HepG2 (cell line): ENCODE measurements at regions not wholly inside any gene's neighbourhood (a gene's known extent, or its start where the extent isn't known, plus 50 kb on each side); places are given as distances from the start of the nearest gene placed in this dataset.

Experiments used
- ATAC-seq: fragments of 200-7000 bp; cut with Tn5 transposase; 3 replicates; pipeline ENCODE4 v1.9.1; 2020; ENCODE audit warnings: mild to moderate bottlenecking, moderate library complexity
- BruUV-seq: library from RNA; stranded (reverse); fragments of 400-500 nt; replicated peaks from 2 replicates; lab custom pipeline; 2021; lab: Mats Ljungman, UMichigan
- CTCF ChIA-PET: fragments of 300-600 bp; formaldehyde crosslinking; extraction: SDS; loops from one replicate; lab custom pipeline; 2021; ENCODE audit warnings: low total read pairs, inconsistent platforms, low intra/inter-chr PET ratio; lab: Yijun Ruan, JAX
- POLR2A ChIA-PET: fragments of 350-600 bp; sonication (Branson Sonifier 250); formaldehyde crosslinking; loops from one replicate; lab custom pipeline; 2020; ENCODE audit warnings: antibody characterized with exemption, inconsistent platforms; lab: Yijun Ruan, JAX
- DNase-seq: peaks from one replicate; pipeline ENCODE4 v3.0.0-alpha.2; 2015; ENCODE audit warnings: low spot score
- FAIRE-seq: peaks from 3 replicates; lab custom pipeline; 2011; peaks lifted over from hg19 to GRCh38; lab: Jason Lieb, UNC
- H2AFZ ChIP-seq: one replicate; pipeline ENCODE4 v1.6.1; 2011; ENCODE audit warnings: low read length, inconsistent platforms
- H3K27ac ChIP-seq: fragments of 300-600 bp; 3 replicates; pipeline ENCODE4 v1.8.0; 2011; ENCODE audit warnings: mixed run types, mild to moderate bottlenecking, mixed read lengths, low read length, inconsistent platforms; ENCODE audit not compliant: insufficient read depth; ENCODE audit errors: extremely low read length
- H3K27me3 ChIP-seq, 2 experiments: fragments of 200-600 bp in 1 of 2; 2 replicates in 1 of 2; 3 replicates in 1 of 2; pipeline versions ENCODE4 v1.6.0 to v1.8.0; 2011; ENCODE audit warnings: low read length in 2 of 2, mild to moderate bottlenecking in 2 of 2, moderate library complexity in 2 of 2, inconsistent platforms in 1 of 2; ENCODE audit not compliant: insufficient read depth in 2 of 2, control insufficient read depth in 1 of 2
- H3K36me3 ChIP-seq, 2 experiments: fragments of 200-600 bp in 1 of 2; replicated peaks in 1 of 2; 2 replicates in 1 of 2; 3 replicates in 1 of 2; pipeline versions ENCODE4 v1.5.1 to v1.8.0; 2011; ENCODE audit warnings: low read length in 2 of 2, inconsistent platforms in 1 of 2; ENCODE audit not compliant: insufficient read depth in 2 of 2, control insufficient read depth in 1 of 2
- H3K4me1 ChIP-seq: 2 replicates; pipeline ENCODE4 v1.5.1; 2012; ENCODE audit warnings: low read length, inconsistent platforms; ENCODE audit not compliant: insufficient read depth
- H3K4me2 ChIP-seq: 2 replicates; pipeline ENCODE4 v1.6.0; 2011; ENCODE audit warnings: low read depth, low read length, inconsistent platforms
- H3K4me3 ChIP-seq, 3 experiments: fragments of 200-600 bp in 1 of 3; sonication (generic), shearing (Covaris generic) in 1 of 3; replicated peaks in 1 of 3; 2 replicates each; pipeline ENCODE4 v1.5.1; 2011 to 2016; ENCODE audit warnings: low read length in 3 of 3, inconsistent platforms in 2 of 3, low read depth in 2 of 3, mild to moderate bottlenecking in 2 of 3, control low read depth in 1 of 3, mixed read lengths in 1 of 3; ENCODE audit not compliant: insufficient read depth in 1 of 3
- H3K79me2 ChIP-seq: one replicate; pipeline ENCODE4 v1.6.1; 2011; ENCODE audit warnings: low read length, inconsistent platforms; ENCODE audit not compliant: insufficient read depth
- H3K9ac ChIP-seq: 2 replicates; pipeline ENCODE4 v1.6.0; 2011; ENCODE audit warnings: mild to moderate bottlenecking, low read depth, low read length, inconsistent platforms; ENCODE audit not compliant: insufficient read depth
- H3K9me3 ChIP-seq: 2 replicates; pipeline ENCODE4 v1.5.1; 2012; ENCODE audit warnings: mild to moderate bottlenecking, low read length
- H4K20me1 ChIP-seq: 2 replicates; pipeline ENCODE4 v1.6.0; 2011; ENCODE audit warnings: inconsistent platforms, mild to moderate bottlenecking, low read length, moderate library complexity; ENCODE audit not compliant: insufficient read depth
- ETV6 ChIP-seq: sonication (generic); formaldehyde crosslinking; conservative IDR thresholded peaks from 2 replicates; pipeline ENCODE4 v1.4.0; 2020; ENCODE audit warnings: missing genetic modification reagents
- HMG20A ChIP-seq: IDR thresholded peaks from 2 replicates; pipeline ENCODE4 v1.6.1; 2016; ENCODE audit warnings: borderline replicate concordance
- IRF2 ChIP-seq: IDR thresholded peaks from 2 replicates; pipeline ENCODE4 v1.6.1; 2018; ENCODE audit warnings: missing genetic modification reagents, missing compliant biosample characterization
- NFKBIZ ChIP-seq: IDR thresholded peaks from 2 replicates; pipeline ENCODE4 v1.6.1; 2018; ENCODE audit warnings: missing genetic modification reagents, missing compliant biosample characterization
- NONO ChIP-seq, 2 experiments: fragments of 450-650 bp in 1 of 2; sonication (generic) in 1 of 2; formaldehyde crosslinking in 1 of 2; IDR thresholded peaks in 1 of 2; conservative IDR thresholded peaks in 1 of 2; 2 replicates each; pipeline versions ENCODE4 v1.6.1 to v1.8.0; 2017 to 2022; ENCODE audit warnings: mild to moderate bottlenecking in 1 of 2, missing genetic modification reagents in 1 of 2, moderate library complexity in 1 of 2
- ONECUT2 ChIP-seq: sonication (generic); formaldehyde crosslinking; IDR thresholded peaks from 2 replicates; pipeline ENCODE4 v1.4.0; 2020; ENCODE audit warnings: missing genetic modification reagents
- PCBP1 ChIP-seq: fragments of 200-400 bp; formaldehyde crosslinking; IDR thresholded peaks from 2 replicates; pipeline ENCODE4 v1.6.1; 2017; ENCODE audit warnings: mild to moderate bottlenecking, low read depth, low read length, borderline replicate concordance
- SALL1 ChIP-seq: sonication (generic); formaldehyde crosslinking; IDR thresholded peaks from 2 replicates; pipeline ENCODE4 v1.8.0; 2022; ENCODE audit warnings: mild to moderate bottlenecking, missing genetic modification reagents
- SP140L ChIP-seq: sonication (generic); formaldehyde crosslinking; IDR thresholded peaks from 2 replicates; pipeline ENCODE4 v1.4.0; 2020; ENCODE audit warnings: missing genetic modification reagents, borderline replicate concordance
- SRF ChIP-seq: IDR thresholded peaks from 2 replicates; pipeline ENCODE4 v1.6.1; 2011; ENCODE audit warnings: mild to moderate bottlenecking, low read depth, low read length, moderate library complexity
- YY1 ChIP-seq: IDR thresholded peaks from 2 replicates; pipeline ENCODE4 v1.6.1; 2011; ENCODE audit warnings: low read length, low read depth, moderate library complexity, mild to moderate bottlenecking; ENCODE audit not compliant: insufficient read depth, insufficient replicate concordance
- ZBTB3 ChIP-seq: sonication (generic); formaldehyde crosslinking; IDR thresholded peaks from 2 replicates; pipeline ENCODE4 v1.4.0; 2020; ENCODE audit warnings: low read depth, mild to moderate bottlenecking, moderate library complexity, missing genetic modification reagents, borderline replicate concordance
- ZFP36L2 ChIP-seq: sonication (generic); formaldehyde crosslinking; IDR thresholded peaks from 2 replicates; pipeline ENCODE4 v1.4.0; 2020; ENCODE audit warnings: missing genetic modification reagents
- ZNF550 ChIP-seq: sonication (generic); formaldehyde crosslinking; IDR thresholded peaks from 2 replicates; pipeline ENCODE4 v1.4.0; 2020; ENCODE audit warnings: mild to moderate bottlenecking, missing genetic modification reagents, borderline replicate concordance
- WGBS: methylation state at CpG from one replicate; pipeline ENCODE4 v1.1.6; 2017; ENCODE audit warnings: low lambda C conversion rate; 5-methylcytosine and 5-hydroxymethylcytosine counted together
- in situ Hi-C: cut with HindIII; loops from 2 replicates; pipeline ENCODE4 v1.10.0; 2017; ENCODE audit warnings: low pct_unique_long_range_greater_than_20kb; ENCODE audit not compliant: extremely low pct_ligation_motif_present
- intact Hi-C: fragments of 100-400 bp; cut with micrococcal nuclease; formaldehyde crosslinking; loops from one replicate; pipeline ENCODE4 v1.10.0; 2022; ENCODE audit not compliant: unreplicated experiment
- TF ChIP-seq, protein P1 (sequence below): sonication (generic); formaldehyde crosslinking; IDR thresholded peaks from 2 replicates; pipeline ENCODE4 v1.9.0; 2021; ENCODE audit warnings: missing genetic modification reagents, mild to moderate bottlenecking, borderline replicate concordance
- TF ChIP-seq, protein P2 (sequence below): sonication (generic); formaldehyde crosslinking; IDR thresholded peaks from 2 replicates; pipeline ENCODE4 v1.8.0; 2022; ENCODE audit warnings: missing genetic modification reagents, mild to moderate bottlenecking, inconsistent platforms, borderline replicate concordance
- TF ChIP-seq, protein P3 (sequence below): sonication (generic); formaldehyde crosslinking; IDR thresholded peaks from 2 replicates; pipeline ENCODE4 v1.8.0; 2022; ENCODE audit warnings: mild to moderate bottlenecking, missing genetic modification reagents, borderline replicate concordance
- TF ChIP-seq, protein P4 (sequence below): sonication (generic); formaldehyde crosslinking; IDR thresholded peaks from 2 replicates; pipeline ENCODE4 v1.5.1; 2020; ENCODE audit warnings: missing genetic modification reagents, mild to moderate bottlenecking, borderline replicate concordance

DNA sequence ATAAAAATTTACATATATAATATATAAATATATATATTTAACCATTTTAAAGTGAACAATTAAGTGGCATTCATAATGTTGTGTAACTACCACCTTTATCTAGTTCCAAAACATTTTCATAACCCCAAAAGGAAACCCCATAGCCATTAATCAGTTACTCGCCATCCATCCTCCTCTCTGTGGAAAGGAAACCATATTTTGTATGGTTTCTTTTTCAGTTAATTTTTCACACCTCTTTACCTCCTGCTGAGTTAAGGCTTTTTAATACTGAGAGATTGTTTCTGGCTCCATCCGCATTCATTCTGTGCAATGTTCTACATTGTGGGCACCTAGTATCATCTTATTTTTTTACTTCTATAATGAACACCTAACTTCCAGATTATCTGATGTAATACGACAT lies 512.1 kb downstream of the LMO4 start:
- in situ Hi-C loops: no loop called here
- H3K79me2 ChIP-seq: no peaks in the 10 kb centered on the region
- no TSS peak for BruUV-seq

More for the DNA sequence above, 512.1 kb downstream of the LMO4 start:
- Histone ChIP-seq H3K4me1 (no peaks in the 10 kb centered on the region), H2AFZ (no peak overlapping the region), H3K4me3 (no peak overlapping the region), H4K20me1 (no peaks in the 10 kb centered on the region), H3K4me2 (no peak overlapping the region), H3K27me3 (no peaks in the 10 kb centered on the region; a peak in 1 of 5 replicates), H3K36me3 (no peaks in the 10 kb centered on the region), H3K9me3 (no peaks in the 10 kb centered on the region), H3K9ac (no peak overlapping the region), H3K27ac (no peak overlapping the region)
- ChIA-PET POLR2A (no interaction called here), CTCF (no interaction called here)
- intact Hi-C loops: no loop called here
- FAIRE-seq (no peak), ATAC-seq (no peak), DNase-seq (no peak)
- TF ChIP-seq ZBTB3 (CRISPR knock-in tag): no peak
- no peak for TF ChIP-seq YY1
- TF ChIP-seq, protein P1, sequence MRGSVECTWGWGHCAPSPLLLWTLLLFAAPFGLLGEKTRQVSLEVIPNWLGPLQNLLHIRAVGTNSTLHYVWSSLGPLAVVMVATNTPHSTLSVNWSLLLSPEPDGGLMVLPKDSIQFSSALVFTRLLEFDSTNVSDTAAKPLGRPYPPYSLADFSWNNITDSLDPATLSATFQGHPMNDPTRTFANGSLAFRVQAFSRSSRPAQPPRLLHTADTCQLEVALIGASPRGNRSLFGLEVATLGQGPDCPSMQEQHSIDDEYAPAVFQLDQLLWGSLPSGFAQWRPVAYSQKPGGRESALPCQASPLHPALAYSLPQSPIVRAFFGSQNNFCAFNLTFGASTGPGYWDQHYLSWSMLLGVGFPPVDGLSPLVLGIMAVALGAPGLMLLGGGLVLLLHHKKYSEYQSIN (CRISPR knock-in tag): no peak
- no peak for TF ChIP-seq SP140L (CRISPR knock-in tag)
- no peak for TF ChIP-seq ONECUT2 (CRISPR knock-in tag)
- no peak for TF ChIP-seq NONO (IDR thresholded peaks at IDR 0.05)
- TF ChIP-seq NONO (CRISPR knock-in tag; conservative IDR thresholded peaks at IDR 0.05): no peak
- no peak for TF ChIP-seq PCBP1
- TF ChIP-seq NFKBIZ (CRISPR knock-in tag): no peak
- no peak for TF ChIP-seq SRF
- TF ChIP-seq, protein P2, sequence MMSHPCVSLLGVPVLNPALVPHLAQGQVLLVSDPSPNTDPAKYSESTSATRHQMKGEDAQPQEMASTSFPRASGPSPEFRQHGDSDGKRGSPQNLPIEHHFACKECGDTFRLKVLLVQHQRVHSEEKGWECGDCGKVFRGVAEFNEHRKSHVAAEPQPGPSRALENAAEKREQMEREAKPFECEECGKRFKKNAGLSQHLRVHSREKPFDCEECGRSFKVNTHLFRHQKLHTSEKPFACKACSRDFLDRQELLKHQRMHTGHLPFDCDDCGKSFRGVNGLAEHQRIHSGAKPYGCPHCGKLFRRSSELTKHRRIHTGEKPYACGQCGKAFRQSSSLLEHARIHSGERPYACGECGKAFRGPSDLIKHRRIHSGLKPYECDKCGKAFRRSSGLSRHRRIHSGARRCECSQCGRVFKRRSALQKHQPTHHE: no peak
- TF ChIP-seq ETV6 (CRISPR knock-in tag): no peak
- TF ChIP-seq ZNF550: no peak
- TF ChIP-seq IRF2: no peak
- TF ChIP-seq SALL1 (CRISPR knock-in tag): no peak
- TF ChIP-seq, protein P3, sequence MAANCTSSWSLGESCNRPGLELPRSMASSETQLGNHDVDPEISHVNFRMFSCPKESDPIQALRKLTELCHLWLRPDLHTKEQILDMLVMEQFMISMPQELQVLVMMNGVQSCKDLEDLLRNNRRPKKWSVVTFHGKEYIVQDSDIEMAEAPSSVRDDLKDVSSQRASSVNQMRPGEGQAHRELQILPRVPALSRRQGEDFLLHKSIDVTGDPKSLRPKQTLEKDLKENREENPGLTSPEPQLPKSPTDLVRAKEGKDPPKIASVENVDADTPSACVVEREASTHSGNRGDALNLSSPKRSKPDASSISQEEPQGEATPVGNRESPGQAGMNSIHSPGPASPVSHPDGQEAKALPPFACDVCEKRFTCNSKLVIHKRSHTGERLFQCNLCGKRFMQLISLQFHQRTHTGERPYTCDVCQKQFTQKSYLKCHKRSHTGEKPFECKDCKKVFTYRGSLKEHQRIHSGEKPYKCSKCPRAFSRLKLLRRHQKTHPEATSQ (CRISPR knock-in tag): no peak
- no peak for TF ChIP-seq ZFP36L2 (CRISPR knock-in tag)
- no peak for TF ChIP-seq HMG20A (CRISPR knock-in tag)
- TF ChIP-seq, protein P4, sequence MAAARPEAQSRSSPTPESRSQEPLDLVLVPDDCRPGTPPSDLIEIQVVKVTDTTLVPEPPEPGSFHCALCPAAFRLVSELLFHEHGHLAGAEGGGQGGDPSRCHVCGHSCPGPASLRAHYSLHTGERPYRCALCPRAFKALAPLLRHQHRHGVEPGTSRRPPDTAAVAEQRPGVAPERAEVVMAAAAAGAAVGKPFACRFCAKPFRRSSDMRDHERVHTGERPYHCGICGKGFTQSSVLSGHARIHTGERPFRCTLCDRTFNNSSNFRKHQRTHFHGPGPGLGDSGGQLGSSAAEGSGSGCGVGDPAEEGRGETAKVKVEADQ (CRISPR knock-in tag): no peak
- 39% methylated on average over 3 of the region's 3 CpGs for WGBS
